ENCODE measurements at regions not wholly inside any gene's neighbourhood (a gene's known extent, or its start where the extent isn't known, plus 50 kb on each side); places are given as distances from the start of the nearest gene placed in this dataset.

DNA sequence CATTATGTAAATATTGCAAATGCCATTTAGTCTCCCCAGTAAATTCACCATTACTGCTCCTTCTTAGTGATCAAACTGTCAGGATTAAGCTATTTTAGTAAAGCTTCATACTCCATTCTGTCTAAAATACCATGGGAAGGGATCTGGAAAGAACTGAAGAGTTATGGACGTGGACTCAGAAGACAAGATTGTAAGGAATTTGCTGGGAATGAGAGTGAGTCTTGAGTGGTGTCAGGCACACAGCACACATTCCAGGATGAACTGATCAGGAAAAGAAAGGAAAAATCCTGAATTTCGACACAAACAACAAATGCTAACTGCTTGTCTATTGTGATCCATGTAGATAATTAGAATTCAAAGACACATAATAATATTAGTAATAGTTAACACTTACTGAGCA is 311.0 kb downstream of the CENPC start:
- TF ChIP-seq EZH2 (IDR thresholded peaks at IDR 0.05; ENCODE audit: borderline replicate concordance, low read depth, low read length, poor library complexity, severe bottlenecking) = no peak
- TF ChIP-seq, protein P1, sequence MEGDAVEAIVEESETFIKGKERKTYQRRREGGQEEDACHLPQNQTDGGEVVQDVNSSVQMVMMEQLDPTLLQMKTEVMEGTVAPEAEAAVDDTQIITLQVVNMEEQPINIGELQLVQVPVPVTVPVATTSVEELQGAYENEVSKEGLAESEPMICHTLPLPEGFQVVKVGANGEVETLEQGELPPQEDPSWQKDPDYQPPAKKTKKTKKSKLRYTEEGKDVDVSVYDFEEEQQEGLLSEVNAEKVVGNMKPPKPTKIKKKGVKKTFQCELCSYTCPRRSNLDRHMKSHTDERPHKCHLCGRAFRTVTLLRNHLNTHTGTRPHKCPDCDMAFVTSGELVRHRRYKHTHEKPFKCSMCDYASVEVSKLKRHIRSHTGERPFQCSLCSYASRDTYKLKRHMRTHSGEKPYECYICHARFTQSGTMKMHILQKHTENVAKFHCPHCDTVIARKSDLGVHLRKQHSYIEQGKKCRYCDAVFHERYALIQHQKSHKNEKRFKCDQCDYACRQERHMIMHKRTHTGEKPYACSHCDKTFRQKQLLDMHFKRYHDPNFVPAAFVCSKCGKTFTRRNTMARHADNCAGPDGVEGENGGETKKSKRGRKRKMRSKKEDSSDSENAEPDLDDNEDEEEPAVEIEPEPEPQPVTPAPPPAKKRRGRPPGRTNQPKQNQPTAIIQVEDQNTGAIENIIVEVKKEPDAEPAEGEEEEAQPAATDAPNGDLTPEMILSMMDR (conservative IDR thresholded peaks at IDR 0.05; ENCODE audit: low read depth, low read length) = no peak
